Jurkat, Clone E6-1 (cell line): ENCODE measurements at regions not wholly inside any gene's neighbourhood (a gene's known extent, or its start where the extent isn't known, plus 50 kb on each side); places are given as distances from the start of the nearest gene placed in this dataset.

Experiments
- DNase-seq: peaks from one replicate; pipeline ENCODE4 v3.0.0-alpha.2; 2011; ENCODE audit warnings: low read depth, low spot score
- H3K4me3 ChIP-seq: 2 replicates; pipeline ENCODE4 v1.5.1; 2011; ENCODE audit warnings: mild to moderate bottlenecking, low read length, control low read depth, moderate library complexity

DNA sequence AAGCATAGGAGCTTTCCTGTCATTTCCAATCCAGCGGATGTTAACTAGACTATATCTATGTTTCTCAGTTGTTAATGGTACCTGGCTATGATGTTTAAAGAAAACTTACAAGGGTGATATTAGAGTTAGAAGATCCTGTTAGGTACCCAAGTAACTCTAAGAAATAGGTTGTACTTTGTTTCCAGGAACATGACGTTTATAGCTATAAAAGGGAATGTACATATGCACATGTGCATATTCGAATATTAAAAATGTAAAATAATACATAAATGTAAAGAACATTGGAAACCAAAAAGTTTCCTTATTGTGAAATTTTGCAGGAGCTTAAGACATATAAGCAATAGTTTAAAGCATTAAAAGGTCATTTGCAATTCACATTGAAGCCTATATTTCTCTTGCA, 247.7 kb upstream of the EDIL3 start:
- DNase-seq: no peak
- no peak overlapping the region for H3K4me3 ChIP-seq

- H3K4me3 ChIP-seq: no peak overlapping the region
- DNase-seq: no peak
These were observed 244.2 kb upstream of the EDIL3 start for GRCh38 chr5:84628918-84629317.

DNA sequence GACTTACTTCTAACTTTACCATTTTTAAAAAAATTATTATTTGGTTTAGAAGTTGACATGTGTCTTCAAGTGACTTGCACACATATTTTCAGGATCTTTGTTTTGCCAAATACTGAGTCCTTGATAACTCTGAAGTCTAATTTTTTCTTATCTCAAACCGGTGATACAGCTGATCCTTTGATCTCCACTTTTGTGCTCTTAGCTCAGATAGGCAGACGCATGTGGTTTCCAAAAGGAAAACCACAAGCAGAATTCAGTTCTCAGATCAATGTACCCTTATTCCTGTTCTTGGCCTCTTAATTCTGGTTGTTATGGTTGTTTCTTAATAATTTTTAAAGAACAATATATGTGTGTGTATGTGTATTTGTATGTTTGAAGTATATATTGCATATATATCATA, 238.3 kb upstream of the EDIL3 start:
- H3K4me3 ChIP-seq: no peak overlapping the region
- DNase-seq: peak; percentile 93

- DNase-seq: no peak
- H3K4me3 ChIP-seq: no peak overlapping the region
These were observed 237.8 kb upstream of the EDIL3 start for GRCh38 chr5:84622461-84622860.

GRCh38 chr5:84618262-84618661, 233.6 kb upstream of the EDIL3 start:
- DNase-seq: no peak
- H3K4me3 ChIP-seq: no peak overlapping the region

DNA sequence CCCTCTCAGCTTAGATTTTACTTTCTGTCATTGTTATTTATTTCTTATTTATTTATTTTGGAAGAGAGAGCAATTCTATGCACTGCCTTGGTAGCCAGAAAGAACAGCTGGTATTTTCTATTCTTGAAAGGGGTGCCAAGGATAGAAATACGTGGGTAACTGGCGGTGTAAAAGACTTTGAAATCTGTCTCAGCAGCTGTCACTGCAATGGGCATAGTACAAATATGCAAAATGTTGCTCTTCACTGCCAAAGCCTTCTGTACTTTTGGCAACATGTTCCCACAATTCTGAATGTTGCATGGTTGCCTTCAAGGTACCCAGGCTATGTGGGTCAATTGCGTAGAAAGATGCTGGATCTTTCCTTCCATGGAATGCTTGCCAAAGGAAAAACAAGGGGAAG, 230.2 kb upstream of the EDIL3 start:
- no peak for DNase-seq
- no peak overlapping the region for H3K4me3 ChIP-seq

DNA sequence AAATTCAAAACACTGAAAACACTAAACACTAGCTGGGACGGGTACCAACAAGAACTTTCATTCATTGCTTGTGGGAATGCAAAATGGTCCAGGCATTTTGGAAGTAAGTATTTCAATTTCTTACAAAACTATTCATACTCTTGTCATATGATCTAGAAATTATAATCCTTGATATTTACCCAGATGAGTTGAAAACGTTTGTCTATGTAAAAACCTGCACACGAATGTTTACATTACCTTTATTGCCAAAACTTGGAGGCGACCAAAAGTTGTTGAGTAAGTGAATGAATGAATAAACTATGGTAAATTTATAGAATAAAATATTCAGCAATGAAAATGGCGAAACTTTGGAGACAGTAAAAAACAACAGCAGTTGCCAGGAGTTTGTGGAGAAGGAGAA, 222.1 kb upstream of the EDIL3 start:
- DNase-seq: no peak

DNA sequence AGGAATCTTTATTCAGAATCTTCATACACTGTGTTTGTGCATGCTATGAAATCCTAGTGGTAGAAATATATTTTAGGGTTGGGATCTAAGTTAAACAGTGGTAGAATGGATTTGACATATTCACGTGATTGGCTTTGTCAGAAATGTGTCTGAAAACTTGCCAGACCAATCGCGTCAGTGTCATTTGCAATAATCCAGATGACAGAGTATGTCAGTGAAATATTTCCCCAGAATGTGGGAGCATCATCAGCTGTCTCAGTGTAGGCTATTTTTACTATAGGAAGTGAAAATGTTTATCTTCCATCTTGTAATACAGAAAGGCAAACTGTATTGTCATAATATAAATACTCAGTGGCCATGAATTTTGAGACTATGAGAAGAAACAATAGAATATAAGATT, 220.6 kb upstream of the EDIL3 start:
- H3K4me3 ChIP-seq: no peak overlapping the region
- DNase-seq: no peak

More for the DNA sequence above, 222.1 kb upstream of the EDIL3 start:
- no peak overlapping the region for H3K4me3 ChIP-seq

DNA sequence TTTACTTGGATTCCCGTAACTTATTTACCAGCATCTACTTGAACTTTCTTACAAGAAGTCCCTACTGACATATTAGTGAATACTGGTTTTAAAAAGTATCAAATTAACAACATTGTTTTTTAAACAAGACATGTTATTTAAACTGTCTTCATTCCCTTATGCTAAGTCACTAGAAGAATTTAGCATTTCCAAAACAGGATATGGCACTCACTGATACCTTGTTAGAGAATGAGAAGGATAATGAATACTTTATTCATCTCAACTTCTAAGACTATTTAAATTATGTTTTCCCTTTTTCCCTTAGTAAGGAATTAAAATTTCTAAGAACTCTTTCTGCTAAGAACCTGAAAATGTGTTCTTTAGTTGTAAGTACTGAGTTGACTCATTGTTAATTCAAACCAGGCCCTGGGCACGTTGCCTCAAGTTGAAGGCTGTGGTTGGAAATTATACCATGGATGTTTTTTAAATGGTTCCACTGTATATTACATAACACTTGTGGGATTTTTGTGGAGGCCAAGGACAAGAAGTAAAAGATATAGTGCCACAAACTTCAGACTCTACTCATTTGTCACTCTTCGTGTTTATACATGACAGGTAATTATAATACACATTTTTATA, 219.0 kb upstream of the EDIL3 start:
- DNase-seq: no peak
- H3K4me3 ChIP-seq: no peak overlapping the region

GRCh38 chr5:84602371-84602771, 217.7 kb upstream of the EDIL3 start:
- H3K4me3 ChIP-seq: no peak overlapping the region
- DNase-seq: no peak

DNA sequence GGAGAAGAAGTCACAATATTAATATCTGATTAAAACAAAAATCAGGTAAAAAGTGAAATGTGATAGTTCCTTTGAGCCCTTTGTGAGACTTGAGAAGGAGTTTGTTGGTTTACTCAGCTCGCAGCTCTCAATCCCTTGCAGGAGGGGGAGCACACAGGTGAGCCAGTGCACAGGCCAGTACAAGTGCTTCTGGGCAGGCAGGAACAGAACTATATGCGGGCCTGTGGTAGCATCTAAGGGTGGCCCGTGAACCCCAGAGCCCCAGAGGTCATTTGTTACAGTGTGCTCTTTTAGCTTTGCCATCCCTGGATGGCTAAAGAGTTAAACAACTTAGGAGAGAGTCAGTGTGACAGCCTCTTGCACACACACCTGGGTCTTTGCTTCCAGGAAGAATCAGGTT, 215.3 kb upstream of the EDIL3 start:
- DNase-seq: no peak
- H3K4me3 ChIP-seq: no peak overlapping the region

DNA sequence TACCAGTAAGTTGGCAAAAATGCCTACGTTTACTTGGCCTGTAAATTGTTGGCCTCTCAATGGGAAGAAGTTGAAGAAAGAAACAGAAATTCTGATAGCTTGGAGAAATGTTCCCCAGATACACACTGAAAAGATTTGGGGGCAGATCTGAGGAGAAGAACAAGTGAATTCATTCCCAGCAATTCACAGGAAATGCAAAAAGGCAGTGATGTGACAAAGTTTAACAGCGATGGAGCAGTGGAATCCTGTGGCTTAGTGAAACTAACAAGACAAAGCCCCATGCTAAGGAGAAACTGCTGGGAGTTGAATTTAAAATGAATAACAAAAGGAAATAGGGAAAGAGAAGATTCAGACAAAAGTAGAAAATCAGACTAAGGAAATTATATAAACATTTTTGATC, 213.2 kb upstream of the EDIL3 start:
- no peak overlapping the region for H3K4me3 ChIP-seq
- DNase-seq: no peak

GRCh38 chr5:84590629-84591028, 205.9 kb upstream of the EDIL3 start:
- no peak for DNase-seq
- H3K4me3 ChIP-seq: no peak overlapping the region

GRCh38 chr5:84589926-84590325, 205.2 kb upstream of the EDIL3 start:
- H3K4me3 ChIP-seq: no peak overlapping the region
- no peak for DNase-seq

DNA sequence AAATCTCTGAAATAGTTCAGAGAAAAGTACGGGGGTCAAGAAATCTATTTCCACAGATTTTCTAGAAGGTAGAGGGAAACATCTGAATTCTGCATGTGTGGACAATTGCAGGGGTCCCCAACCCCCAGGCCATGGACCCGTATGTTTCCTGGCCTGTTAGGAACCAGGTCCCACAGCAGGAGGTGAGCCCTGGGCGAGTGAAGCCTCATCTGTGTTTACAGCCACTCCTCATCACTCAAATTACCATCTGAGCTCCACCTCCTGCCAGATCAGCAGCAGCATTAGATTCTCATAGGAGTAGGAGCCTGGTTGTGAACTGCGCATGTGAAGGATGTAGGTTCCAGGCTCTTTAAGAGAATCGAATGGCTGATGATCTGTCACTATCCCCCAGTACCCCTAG, 200.5 kb upstream of the EDIL3 start:
- no peak overlapping the region for H3K4me3 ChIP-seq
- DNase-seq: no peak

DNA sequence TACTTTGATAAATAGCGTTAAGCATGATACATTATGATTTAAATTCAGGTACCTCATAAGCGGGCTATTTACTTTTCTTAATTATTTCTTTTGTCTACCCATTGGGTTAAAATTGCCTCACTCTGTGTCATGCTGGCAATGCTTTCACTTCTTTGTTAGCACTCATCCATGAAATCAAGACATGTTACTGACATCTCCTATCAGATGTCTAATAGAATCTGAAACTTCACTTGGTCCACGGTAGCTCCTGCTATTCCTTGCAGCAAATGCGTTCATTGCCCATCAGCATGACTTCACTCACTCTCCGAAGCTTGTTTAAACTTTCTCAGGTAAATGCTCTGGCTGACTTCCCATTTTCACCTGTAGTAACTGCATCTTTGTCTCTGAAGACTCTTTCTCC, 193.5 kb upstream of the EDIL3 start:
- no peak for DNase-seq
- H3K4me3 ChIP-seq: no peak overlapping the region

GRCh38 chr5:84573017-84573712, 188.5 kb upstream of the EDIL3 start:
- no peak for DNase-seq
- no peak overlapping the region for H3K4me3 ChIP-seq

GRCh38 chr5:84569307-84569706, 184.6 kb upstream of the EDIL3 start:
- no peak for DNase-seq
- no peak overlapping the region for H3K4me3 ChIP-seq

DNA sequence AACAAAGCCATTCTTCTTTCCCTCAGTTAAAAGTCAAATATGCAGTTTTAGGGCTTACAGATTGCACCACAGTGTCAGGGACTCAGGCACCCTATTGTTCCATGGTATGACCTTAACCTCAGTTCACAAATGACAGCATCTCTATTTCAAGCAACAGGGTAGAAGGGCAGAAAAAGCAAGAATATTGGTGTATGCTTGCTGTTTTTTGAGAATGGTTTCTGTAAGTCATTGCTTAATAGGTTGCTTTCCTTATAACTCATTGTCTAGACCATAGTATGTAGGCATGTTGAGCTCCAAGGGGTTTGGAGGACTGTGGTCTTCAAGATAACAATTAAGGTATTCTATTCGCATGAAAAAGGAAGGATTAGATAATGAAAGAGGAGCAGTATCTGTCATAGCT, 183.5 kb upstream of the EDIL3 start:
- H3K4me3 ChIP-seq: no peak overlapping the region
- DNase-seq: no peak

DNA sequence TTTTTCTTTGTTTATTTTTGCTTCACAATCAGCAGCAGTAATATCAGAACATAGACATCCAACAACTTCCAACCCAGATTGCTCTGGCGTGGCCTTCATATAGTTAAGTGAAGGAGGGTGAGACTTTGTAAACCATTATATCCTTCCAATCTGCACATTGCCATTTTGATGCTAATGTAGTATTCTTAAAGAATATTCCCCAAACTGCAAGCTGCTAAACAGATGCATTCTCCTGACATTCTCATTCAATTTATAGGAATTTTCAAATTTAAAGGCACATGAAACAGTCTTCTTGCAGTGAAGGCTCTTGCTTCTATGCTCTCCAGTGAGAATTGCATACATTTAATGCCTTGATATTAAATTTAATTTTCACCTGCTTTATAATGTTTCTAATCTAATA, 181.2 kb upstream of the EDIL3 start:
- H3K4me3 ChIP-seq: no peak overlapping the region
- DNase-seq: no peak

- no peak for DNase-seq
- H3K4me3 ChIP-seq: no peak overlapping the region
These were observed 179.8 kb upstream of the EDIL3 start for GRCh38 chr5:84564321-84565075.
